ENCODE measurements at regions not wholly inside any gene's neighbourhood (a gene's known extent, or its start where the extent isn't known, plus 50 kb on each side); places are given as distances from the start of the nearest gene placed in this dataset.

DNA sequence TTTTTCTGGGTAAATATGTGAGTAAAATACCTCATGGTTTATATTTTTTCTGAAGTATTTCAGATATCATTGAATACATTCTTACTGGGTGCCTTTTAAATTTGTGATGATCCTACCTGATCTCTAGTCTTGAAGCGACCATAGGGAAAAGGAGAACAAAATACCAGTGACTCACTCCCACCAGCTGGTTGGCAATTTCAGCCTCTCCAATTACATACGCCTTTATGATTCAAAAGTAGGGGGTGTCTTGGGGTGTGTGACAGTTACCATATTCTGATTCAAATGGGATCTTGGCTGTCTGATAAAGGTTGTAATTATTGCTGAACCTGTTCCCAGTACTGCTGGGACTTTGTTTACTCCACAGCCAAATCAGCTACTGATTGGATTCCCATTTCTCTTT lies 175.9 kb upstream of the NXPH2 start:
- Histone ChIP-seq H3K4me3 (IDR thresholded peaks at IDR 0.05; ENCODE audit: insufficient read depth, low read depth, low read length) (no peak overlapping the region), H3K79me2 (ENCODE audit: insufficient read depth, low read depth) (no peaks in the 10 kb centered on the region), H3K27me3 (ENCODE audit: insufficient read depth, low read depth) (no peaks in the 10 kb centered on the region), H4K20me1 (ENCODE audit: insufficient read depth) (no peaks in the 10 kb centered on the region), H3K4me1 (ENCODE audit: low read depth, poor library complexity, severe bottlenecking) (no peaks in the 10 kb centered on the region), H3K36me3 (ENCODE audit: insufficient read depth) (no peaks in the 10 kb centered on the region), H3K4me2 (no peak overlapping the region), H3K27ac (no peak overlapping the region), H3K9ac (no peak overlapping the region), H2AFZ (ENCODE audit: low read depth) (no peak overlapping the region)
- TF ChIP-seq, protein P1, sequence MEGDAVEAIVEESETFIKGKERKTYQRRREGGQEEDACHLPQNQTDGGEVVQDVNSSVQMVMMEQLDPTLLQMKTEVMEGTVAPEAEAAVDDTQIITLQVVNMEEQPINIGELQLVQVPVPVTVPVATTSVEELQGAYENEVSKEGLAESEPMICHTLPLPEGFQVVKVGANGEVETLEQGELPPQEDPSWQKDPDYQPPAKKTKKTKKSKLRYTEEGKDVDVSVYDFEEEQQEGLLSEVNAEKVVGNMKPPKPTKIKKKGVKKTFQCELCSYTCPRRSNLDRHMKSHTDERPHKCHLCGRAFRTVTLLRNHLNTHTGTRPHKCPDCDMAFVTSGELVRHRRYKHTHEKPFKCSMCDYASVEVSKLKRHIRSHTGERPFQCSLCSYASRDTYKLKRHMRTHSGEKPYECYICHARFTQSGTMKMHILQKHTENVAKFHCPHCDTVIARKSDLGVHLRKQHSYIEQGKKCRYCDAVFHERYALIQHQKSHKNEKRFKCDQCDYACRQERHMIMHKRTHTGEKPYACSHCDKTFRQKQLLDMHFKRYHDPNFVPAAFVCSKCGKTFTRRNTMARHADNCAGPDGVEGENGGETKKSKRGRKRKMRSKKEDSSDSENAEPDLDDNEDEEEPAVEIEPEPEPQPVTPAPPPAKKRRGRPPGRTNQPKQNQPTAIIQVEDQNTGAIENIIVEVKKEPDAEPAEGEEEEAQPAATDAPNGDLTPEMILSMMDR (conservative IDR thresholded peaks at IDR 0.05; ENCODE audit: low read depth, low read length), result no peak

DNA sequence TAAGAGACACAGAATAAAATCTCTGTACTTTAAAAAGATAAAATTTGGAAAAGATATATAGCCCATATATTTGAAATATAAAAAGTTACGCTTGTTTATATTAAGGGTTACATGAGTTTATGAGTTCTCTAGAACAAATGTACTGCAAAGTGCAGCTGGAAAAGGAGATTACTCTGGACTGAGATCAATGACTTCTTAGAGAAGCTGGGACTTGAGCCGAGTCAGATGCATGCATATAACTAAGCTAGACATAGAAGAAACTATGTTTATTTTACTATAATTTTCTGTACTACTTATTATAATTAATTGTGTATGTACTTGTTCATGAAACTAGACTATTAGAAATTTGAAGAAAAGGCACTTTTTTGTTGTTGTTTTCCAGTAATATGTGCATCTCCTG lies 170.3 kb upstream of the NXPH2 start:
- H2AFZ ChIP-seq (ENCODE audit: low read depth), result no peak overlapping the region
- H3K79me2 ChIP-seq (ENCODE audit: insufficient read depth, low read depth), result no peaks in the 10 kb centered on the region
- no peak overlapping the region for H3K4me3 ChIP-seq (IDR thresholded peaks at IDR 0.05; ENCODE audit: insufficient read depth, low read depth, low read length)
- H3K27me3 ChIP-seq (ENCODE audit: insufficient read depth, low read depth), result no peaks in the 10 kb centered on the region
- no peak overlapping the region for H3K27ac ChIP-seq
- TF ChIP-seq, protein P1 (conservative IDR thresholded peaks at IDR 0.05; ENCODE audit: low read depth, low read length), result no peak
- no peak overlapping the region for H3K9ac ChIP-seq
- peaks cover 15% of the 10 kb centered on the region for H3K4me1 ChIP-seq (ENCODE audit: low read depth, poor library complexity, severe bottlenecking)
- H4K20me1 ChIP-seq (ENCODE audit: insufficient read depth), result no peaks in the 10 kb centered on the region
- H3K36me3 ChIP-seq (ENCODE audit: insufficient read depth), result no peaks in the 10 kb centered on the region
- no peak overlapping the region for H3K4me2 ChIP-seq

DNA sequence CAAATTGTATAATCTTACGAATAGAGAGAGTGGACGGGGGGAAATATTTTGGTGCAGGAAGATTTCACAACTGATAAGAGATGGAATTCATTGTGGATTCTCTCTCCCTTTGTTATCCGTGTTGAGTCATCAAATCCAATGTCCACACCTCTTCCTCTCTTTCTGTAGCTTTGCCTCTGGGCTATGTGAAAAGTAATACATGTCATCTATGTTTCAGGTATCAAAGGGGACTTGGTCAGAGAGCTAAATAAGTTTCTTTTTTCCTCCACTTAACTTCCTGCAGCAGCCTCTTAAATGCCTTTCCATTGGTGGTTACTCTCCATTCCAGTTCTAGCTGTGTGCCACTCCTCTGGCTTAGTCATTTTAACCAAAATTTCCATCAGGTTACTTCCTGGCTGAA lies 169.3 kb upstream of the NXPH2 start:
- Histone ChIP-seq H3K27ac (no peak overlapping the region), H3K9ac (no peak overlapping the region), H3K4me1 (ENCODE audit: low read depth, poor library complexity, severe bottlenecking) (peaks cover 15% of the 10 kb centered on the region), H3K27me3 (ENCODE audit: insufficient read depth, low read depth) (no peaks in the 10 kb centered on the region), H4K20me1 (ENCODE audit: insufficient read depth) (no peaks in the 10 kb centered on the region), H3K4me2 (no peak overlapping the region), H3K4me3 (IDR thresholded peaks at IDR 0.05; ENCODE audit: insufficient read depth, low read depth, low read length) (no peak overlapping the region), H2AFZ (ENCODE audit: low read depth) (no peak overlapping the region), H3K36me3 (ENCODE audit: insufficient read depth) (no peaks in the 10 kb centered on the region), H3K79me2 (ENCODE audit: insufficient read depth, low read depth) (no peaks in the 10 kb centered on the region)
- TF ChIP-seq, protein P1 (conservative IDR thresholded peaks at IDR 0.05; ENCODE audit: low read depth, low read length), result no peak

DNA sequence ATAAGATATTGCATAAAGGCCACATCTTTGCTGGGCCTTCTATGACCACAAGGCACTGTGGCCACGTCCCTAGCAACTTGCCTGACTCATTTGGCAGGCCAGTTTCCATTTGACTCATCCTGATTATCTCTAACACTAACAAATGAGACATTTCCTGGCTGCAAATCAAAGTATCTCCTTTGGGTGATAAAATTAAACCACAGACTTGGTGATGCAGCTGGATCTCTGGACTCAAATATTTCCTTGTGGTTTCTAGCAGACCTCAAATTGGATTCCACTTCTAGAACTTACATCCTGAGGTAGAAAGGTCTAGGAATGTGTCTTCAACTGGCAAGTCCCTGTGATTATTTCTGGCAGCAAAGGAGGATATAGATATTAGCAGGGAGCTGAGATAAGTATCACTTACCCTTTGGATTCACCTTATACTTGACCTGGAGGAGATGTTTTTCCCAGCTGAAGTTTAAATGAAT lies 167.9 kb upstream of the NXPH2 start:
- Histone ChIP-seq H3K79me2 (ENCODE audit: insufficient read depth, low read depth) (no peaks in the 10 kb centered on the region), H4K20me1 (ENCODE audit: insufficient read depth) (no peaks in the 10 kb centered on the region), H3K4me2 (no peak overlapping the region), H3K9ac (no peak overlapping the region), H2AFZ (ENCODE audit: low read depth) (no peak overlapping the region), H3K27ac (no peak overlapping the region), H3K36me3 (ENCODE audit: insufficient read depth) (no peaks in the 10 kb centered on the region), H3K27me3 (ENCODE audit: insufficient read depth, low read depth) (no peaks in the 10 kb centered on the region), H3K4me1 (ENCODE audit: low read depth, poor library complexity, severe bottlenecking) (peaks cover 15% of the 10 kb centered on the region), H3K4me3 (IDR thresholded peaks at IDR 0.05; ENCODE audit: insufficient read depth, low read depth, low read length) (no peak overlapping the region)
- TF ChIP-seq, protein P1 (conservative IDR thresholded peaks at IDR 0.05; ENCODE audit: low read depth, low read length), result no peak
